HG02852 (cell line): ENCODE measurements at regions not wholly inside any gene's neighbourhood (a gene's known extent, or its start where the extent isn't known, plus 50 kb on each side); places are given as distances from the start of the nearest gene placed in this dataset.

Experiments
- ATAC-seq: cut with Tn5 transposase; IDR thresholded peaks from one replicate; pipeline ENCODE4 v1.9.1; 2021; ENCODE audit warnings: mild to moderate bottlenecking, moderate library complexity; ENCODE audit not compliant: unreplicated experiment

DNA sequence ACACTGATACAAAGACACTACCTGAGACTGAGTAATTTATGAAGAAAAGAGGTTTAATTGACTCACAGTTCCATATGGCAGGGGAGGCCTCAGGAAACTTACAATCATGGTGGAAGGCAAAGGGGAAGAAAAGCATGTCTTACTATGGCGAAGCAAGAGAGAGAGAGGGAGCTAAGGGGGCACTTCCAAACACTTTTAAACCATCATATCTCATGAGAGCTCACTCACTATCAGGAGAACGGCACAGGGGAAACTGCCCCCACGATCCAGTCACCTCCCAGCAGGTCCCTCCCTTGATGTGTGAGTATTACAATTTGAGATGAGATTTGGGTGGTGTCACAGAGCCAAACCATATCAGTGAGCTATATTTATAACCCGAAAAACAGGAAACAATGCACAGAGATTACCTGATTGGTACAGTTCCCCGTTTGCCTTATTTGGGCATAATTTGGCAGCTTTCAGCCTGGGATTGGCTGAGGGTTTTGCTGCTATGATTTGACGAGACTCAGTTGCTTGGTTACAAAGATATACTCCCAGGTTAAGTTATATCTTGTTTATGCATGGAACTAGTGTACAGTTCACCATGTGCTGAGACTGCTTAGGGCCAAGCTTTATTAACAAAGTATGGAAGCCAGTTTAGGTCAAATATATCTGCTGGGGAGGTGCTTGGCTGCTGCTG is 184.2 kb downstream of the NR2F2 start:
- no peak for ATAC-seq

DNA sequence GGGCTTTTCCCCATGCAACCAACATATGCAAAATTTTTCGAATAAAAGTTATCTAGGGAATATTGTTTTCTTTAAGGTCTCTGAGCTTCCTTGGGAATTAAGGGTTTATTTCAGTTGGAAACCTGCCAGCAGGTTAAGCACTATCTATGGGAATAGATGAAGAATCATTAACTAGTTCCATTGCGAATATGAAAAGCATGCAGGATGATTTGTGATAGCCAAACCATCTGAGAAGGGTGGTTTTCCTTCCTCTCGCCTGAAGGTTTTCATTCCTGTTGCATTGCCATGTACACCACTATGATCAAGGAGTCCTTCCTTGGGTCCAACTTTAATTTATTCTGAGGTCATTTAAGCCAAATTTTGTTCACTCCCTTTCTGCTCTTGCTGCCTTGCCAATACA is 184.9 kb downstream of the NR2F2 start:
- ATAC-seq = no peak

DNA sequence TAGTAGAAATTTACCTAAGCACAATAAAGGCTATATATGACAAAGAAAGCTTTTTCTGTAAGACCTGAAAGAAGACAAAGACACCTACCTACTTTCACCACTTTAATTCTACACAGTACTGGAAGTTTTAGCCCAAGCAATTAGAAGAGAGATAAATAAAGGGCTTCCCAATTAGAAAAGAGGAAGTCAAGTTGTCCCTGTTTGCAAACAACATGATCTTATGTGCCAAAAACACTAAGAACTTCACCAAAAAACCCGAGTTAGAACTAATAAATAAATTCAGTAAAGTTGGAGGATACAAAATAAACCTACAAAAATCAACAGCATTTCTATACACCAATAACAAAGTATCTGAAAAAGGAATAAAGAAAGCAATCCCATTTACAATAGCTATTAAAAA is 190.9 kb downstream of the NR2F2 start:
- ATAC-seq = no peak

DNA sequence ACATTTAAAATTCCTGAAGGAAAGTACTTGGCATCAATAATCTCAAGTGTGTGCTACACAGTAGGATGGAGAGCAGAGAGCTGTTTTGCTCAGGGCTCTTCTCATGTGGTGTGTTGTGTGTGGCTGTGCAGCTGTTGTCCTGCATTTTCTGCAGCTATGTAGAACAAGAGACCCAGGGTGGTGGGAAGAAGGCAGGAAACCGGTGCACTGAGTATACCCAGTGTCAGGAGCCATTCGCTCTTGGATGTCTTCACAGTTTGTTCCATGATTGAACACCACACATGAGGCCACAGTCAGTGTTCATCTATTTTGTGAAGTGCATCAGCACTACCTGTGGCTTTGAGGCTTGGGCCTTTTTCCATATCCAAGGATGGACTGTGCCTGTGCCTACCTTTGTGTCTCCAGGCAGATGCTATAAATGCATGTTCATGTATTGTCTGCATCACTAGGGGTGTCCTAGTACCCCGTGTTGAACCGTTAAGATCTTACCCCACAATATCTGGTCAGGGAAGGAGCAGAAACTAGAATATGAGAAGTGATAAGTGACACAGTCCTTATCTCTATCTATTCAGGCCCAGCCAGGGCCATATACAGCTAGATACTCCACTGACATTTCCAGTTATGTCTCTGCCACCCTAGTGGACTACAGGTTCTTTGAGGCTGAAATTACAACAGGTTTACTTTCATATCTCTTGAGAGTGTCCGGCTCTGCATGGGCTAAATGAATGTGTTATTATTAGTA is 194.3 kb downstream of the NR2F2 start:
- no peak for ATAC-seq

DNA sequence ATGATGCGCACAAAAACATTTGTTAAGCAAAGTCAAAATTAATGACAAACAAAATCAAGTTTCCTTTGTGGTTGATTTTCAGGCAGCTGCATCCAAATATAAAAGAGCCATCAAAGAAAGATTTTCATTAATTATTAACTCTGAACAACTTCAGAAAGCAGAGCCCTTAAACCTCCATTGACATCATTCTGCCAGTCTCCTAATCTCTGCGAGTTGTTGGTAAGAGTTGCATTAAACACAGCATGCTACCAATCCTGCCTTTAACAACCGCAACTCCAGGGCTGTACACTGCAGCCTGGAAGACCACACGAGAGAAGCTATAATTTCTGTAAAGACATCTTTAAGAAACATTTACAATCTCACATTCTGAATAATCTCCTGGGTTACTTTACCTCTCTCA is 204.6 kb downstream of the NR2F2 start:
- ATAC-seq = no peak

DNA sequence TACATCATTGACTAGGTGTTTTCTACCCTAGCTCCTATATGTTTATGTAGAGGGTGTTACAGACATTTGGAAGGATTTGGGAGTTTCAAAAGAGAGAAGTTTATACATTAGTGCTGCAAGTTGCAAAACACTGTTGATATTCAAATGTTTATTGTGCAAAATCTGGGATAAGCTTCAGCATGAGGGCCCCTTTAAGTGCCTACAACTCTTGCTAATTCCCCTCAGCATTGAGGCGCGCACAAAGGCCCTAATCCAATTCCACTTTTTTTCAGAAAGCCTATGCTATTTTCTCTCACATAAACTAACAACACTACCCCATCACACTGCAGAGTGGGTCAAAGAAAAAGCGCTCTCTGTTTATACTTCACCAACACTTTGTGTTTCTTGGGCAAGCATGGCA is 208.0 kb downstream of the NR2F2 start:
- no peak for ATAC-seq

DNA sequence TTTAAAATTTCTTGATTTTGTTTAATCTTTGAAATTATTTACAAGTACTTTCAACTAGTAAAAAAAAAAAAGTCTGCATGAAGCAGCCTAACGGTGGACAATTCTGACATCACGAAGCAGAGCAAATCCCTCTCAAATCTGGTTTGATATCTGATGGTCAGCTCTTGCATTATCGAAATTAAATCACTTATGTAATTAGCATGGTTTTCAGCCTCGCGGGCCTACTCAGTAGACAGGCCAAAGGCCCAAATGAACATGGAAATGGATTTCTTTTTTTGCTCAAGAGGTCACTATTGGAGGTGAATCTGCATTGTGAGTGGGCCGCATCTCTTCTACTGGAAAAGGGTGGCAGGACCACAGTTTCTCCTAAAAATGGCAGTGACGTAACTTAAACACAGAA is 209.8 kb downstream of the NR2F2 start:
- ATAC-seq = no peak

DNA sequence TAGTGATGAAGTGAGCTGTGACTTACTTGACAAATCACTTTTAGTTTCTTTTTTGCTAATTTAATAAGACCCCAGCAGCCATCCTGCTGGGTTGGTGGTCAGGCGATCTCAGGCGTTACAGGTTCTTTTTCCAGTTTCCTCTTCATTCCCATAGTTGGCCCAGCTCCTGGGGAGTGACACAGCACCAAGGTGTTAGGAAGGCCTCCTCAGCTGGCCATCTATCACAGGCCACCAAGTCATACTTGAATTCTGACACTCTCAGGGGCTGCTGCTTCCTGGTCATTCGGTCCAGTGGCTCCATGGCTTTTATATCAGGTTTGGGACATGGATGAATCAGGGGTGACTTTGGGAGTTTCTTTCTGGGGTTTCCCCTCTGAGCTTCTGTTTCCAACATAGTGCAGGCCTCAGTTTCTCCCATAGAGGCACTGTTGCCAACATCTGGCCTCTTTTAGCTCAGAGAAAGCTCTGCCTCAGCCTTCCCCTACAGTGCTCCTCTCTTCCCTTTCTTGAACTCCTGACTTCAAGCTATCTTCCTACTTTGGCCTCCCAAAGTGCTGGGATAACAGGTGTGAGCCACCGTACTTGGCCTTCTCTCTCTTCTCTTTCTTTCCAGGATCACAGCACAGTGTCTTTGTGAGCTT is 211.8 kb downstream of the NR2F2 start:
- ATAC-seq = no peak

DNA sequence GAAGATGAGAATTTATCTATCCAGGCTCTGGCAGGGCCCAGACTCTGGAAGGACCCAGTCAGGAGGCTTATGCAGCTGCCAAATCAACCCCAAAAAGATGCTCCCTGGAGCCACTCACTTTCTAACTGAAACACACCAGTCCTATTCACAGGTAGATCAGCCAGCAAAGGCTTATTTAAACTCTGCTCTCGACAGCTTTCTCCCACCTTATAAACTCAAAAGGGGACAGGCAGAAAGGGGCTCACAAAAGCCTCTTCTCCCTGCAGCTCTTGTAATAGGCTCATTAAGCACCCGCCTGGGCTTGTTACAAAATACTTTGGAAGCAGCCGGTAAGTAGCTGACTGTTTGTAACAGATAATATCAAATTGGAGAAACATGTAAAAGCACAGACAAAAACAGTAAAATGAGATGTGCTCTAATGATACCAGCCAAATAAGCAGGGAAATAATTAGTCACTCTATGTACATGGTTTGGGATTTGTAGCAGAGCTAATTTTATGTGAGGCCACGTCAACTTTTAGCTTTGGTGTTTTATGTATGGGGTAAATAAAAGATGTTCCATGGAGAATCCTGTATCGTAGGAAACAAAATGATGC is 213.8 kb downstream of the NR2F2 start:
- no peak for ATAC-seq

DNA sequence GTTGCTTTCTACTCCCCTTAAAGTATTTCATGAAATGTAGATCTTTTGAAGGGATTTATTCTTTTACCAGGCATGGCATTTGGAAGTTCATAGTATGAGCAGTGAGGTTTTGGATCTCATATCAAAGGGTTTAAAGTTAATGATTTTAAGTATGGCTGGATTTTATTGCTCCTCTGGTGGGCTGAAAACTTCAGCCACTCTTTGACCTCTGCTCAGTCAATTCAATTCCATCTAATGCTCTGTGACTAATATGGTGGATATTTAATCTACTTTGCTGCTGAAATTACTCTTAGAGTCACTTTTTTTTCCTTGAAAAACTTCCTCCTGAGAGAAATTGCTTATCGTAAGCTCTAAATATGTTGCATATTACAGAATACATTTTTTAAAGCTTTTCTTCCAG is 218.6 kb downstream of the NR2F2 start:
- ATAC-seq = no peak

DNA sequence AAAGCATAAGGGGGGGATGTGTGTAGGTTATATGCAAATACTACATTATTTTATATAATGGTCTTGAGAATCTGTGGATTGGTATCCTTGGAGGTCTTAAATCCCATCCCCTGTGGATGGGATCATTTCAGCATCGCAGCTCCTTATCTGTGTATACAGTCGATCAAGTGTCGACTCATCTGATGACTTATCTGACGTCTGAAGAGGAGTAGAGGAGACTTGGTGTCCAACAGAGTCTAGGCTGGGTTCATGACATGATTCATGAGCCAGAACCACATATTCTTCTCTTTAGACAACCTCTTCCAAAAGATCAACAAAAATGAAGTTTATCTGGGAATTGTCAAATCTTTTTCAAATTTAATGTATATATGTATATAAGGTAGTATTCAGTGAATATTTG is 220.7 kb downstream of the NR2F2 start:
- no peak for ATAC-seq

DNA sequence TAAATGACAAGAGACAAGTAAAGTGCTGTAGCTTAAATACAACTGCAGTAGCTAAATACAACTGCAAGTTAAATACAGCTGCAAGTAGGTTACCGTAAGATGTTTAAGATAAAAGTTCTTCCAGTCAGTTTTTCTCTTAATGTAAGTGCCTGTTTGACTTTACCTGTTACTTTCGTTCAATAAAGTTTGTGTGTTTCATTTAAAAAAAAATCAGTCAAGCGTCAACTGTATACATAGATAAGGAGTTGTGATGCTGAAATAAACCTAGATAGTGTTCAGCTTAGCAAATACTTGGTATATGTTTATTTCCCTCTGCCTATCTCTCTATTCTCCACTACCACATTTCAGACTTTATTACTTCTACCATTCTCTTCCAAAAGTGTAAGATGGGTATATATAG is 221.2 kb downstream of the NR2F2 start:
- no peak for ATAC-seq

DNA sequence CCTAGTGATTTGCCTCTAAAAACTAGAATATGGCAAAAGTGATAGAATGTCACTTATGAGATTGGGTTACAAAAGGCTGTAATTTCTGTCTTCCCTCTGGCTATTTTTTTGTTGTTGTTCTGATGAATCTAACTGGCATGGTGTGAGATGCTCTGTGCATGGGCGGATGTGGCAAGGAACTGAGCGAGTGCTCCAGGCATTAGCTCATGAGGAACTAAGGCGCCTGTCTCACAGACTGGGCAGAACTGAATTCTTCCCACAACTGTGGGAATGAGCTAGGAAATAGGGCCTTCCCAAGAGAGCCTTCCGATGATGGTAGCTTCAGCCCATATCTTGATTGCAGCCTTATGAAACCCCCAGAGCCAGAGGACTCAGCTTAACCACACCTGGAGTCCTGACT is 222.5 kb downstream of the NR2F2 start:
- no peak for ATAC-seq

DNA sequence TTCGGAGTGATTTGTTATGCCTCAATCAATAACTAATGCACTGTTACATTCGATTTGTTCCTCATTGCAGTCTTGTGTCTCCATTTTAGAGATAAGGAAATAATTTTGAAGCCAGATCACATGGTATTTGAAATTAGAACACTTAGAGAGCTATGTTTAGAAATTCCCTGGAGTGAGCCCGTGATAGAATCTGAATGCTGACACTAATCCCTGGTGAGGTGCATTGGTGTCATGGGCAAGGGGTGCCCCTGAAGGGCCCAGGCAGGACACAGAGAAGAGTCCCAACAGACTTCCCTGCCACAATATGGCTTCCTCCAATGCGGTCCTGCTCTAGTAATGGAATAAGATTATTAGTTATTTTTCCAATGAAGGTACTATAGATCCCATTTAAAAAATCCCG is 223.0 kb downstream of the NR2F2 start:
- no peak for ATAC-seq

DNA sequence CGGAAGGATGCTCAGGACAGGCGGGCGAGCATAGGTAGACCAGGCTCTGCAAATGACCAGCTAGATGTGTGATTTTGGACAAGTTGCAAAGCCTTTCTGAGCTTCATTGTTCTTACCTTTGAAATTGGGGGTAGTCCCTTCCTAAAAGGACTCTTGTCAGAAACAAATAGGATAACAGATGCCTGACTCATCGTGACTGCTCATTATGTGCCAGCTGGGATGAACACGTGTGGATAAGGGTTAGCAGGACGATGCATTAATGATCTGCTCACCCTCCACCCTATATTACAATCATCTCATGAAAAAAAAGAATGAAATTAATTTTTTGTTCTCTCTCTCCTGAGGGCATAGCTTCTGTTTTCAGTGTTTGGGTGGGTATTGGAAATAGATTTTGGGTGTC is 223.4 kb downstream of the NR2F2 start:
- ATAC-seq = no peak

DNA sequence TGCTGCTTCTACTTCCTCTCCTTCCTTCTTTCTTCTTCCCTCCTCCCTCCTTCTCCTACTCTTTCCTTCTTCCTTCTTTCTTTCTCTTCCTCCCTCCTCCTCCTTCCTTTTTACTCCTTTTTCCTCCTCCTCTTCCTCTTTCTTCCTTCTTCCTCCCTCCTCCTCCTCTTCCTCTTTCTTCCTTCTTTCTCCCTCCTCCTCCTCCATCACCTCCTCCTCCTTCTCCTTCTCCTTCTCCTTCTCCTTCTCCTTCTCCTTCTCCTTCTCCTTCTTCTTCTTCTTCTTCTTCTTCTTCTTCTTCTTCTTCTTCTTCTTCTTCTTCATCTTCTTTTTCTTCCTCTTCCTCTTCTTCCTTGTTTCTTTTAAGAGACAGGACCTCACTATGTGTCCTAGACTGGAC is 224.0 kb downstream of the NR2F2 start:
- no peak for ATAC-seq

DNA sequence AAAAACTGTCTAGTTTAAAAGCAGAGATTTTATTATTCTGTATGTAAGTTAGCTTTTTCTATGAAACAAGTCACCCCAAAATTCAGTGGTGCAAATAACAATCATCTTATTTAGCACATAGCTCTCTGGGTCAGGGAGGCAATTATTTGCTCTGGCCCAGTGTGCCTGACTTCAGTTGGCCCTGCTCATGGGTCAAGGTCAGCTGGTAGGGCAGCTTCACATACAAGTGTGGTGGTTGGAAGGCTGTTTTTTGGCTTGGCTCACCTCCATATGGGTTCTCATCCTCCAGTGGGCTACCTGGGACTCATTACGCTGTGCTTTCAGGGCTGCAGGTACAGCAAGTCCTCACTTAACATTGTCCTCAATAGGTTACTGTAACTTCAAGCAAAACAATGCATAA is 228.6 kb downstream of the NR2F2 start:
- ATAC-seq = no peak

DNA sequence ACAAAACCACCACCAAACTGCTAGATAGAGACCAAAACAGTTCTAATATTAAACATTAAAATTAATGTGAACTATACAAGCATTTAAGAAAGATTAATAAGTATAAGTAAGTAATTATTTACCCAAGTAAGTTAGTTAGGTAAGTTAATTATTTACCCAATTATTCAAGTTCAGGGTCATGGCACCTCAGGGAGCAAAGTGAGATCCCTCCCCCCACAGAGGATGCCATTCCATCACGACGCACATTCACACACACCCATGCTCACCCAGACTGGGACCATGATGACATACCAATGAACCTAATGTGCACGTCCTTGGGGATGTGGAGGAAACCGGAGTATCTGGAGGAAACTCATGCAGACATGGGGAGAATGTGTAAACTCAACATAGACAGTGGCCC is 229.1 kb downstream of the NR2F2 start:
- ATAC-seq = no peak

DNA sequence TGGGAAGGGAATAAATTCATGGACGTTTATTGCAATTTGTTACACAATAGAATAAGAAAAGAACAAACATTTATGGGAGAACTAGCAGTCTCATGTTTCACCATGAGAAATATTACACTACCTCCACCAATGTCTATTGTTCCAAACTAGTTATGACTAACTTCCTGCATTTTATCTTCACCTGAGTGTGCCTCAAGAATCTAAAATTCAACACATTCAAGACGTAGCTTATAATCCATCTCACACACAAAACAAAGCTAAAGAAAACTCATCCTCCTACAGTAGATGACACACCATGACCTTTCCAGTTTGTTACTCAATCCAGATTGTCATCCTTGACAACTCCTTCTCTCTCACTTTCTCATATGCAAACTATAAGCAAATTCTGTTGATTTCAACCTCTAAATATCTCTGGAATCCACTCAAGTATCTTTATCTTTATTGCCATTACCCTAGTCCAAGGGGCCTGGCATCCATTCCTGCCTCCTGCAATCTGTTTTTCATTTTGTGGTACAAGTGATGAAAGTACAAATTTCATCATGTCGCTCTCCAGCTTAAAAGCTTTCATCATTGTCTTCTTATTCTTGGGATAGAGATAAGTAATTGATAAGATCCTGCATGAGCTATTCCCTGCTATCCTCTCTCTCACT is 229.9 kb downstream of the NR2F2 start:
- ATAC-seq = no peak

DNA sequence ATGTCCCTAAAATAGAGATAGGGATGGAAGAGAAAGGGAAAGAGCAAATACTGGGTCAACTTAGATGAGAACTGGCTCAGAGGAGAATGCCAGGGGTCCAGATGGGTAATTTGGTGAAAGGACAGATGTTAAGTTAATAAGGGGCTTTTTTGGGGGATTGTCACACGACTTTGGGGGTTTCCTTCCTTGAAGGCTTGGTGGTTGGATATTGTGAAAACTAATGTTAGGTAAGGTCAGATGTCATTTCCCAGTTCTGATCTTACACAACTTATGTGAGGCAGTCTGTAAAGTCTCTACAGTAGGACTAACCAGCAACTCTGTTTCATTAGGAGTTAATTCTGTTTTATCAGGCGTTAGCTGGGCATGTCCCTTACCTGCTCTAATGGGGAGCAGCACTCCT is 231.1 kb downstream of the NR2F2 start:
- no peak for ATAC-seq

DNA sequence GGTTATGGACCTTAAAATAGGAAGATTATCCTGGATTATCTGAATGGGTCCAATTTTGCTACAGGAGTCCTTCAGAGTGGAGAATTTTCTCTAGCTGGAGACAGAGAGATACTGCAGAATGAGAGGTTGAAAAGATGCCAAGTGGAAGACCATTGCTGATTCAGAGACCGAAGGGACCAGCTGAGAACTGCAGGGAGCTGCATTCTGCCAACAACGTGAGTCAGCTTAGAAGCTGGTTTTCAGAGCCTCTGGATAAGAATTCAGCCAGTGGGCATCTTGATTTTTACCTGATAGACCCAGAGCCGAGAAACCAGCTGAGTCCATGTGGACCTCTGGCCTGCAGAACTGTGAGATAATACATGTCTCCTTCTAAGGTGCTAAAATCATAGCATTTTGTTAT is 234.0 kb downstream of the NR2F2 start:
- no peak for ATAC-seq
